ENCODE measurements at regions not wholly inside any gene's neighbourhood (a gene's known extent, or its start where the extent isn't known, plus 50 kb on each side); places are given as distances from the start of the nearest gene placed in this dataset.
A peak's percentile ranks its signal among the peaks of the same experiment; 100 is the strongest.

GRCh38 chr2:223399357-223399957 lies 202.7 kb downstream of the SCG2 start:
- no peak for DNase-seq (ENCODE audit: low read depth, low spot score)
- in situ Hi-C loops (cut with HindIII; ENCODE audit: low pct_unique_long_range_greater_than_20kb, low sequenced_read_pairs) = no loop called here

GRCh38 chr2:223404616-223405015 lies 197.5 kb downstream of the SCG2 start:
- DNase-seq (ENCODE audit: low read depth, low spot score) = no peak
- in situ Hi-C loops (cut with HindIII; ENCODE audit: low pct_unique_long_range_greater_than_20kb, low sequenced_read_pairs) = no loop called here

GRCh38 chr2:223414646-223415045 lies 187.5 kb downstream of the SCG2 start:
- in situ Hi-C loops (cut with HindIII; ENCODE audit: low pct_unique_long_range_greater_than_20kb, low sequenced_read_pairs) = no loop called here
- DNase-seq (ENCODE audit: low read depth, low spot score) = no peak

- in situ Hi-C loops (cut with HindIII; ENCODE audit: low pct_unique_long_range_greater_than_20kb, low sequenced_read_pairs) = no loop called here
- DNase-seq (ENCODE audit: low read depth, low spot score) = no peak
Observed at GRCh38 chr2:223415071-223415470, 187.1 kb downstream of the SCG2 start.

GRCh38 chr2:223416815-223417610 lies 185.1 kb downstream of the SCG2 start:
- in situ Hi-C loops (cut with HindIII; ENCODE audit: low pct_unique_long_range_greater_than_20kb, low sequenced_read_pairs) = no loop called here
- DNase-seq (ENCODE audit: low read depth, low spot score) = no peak

GRCh38 chr2:223418131-223418530 lies 184.0 kb downstream of the SCG2 start:
- DNase-seq (ENCODE audit: low read depth, low spot score) = no peak
- in situ Hi-C loops (cut with HindIII; ENCODE audit: low pct_unique_long_range_greater_than_20kb, low sequenced_read_pairs) = no loop called here

GRCh38 chr2:223418604-223419199 lies 183.5 kb downstream of the SCG2 start:
- no peak for DNase-seq (ENCODE audit: low read depth, low spot score)
- in situ Hi-C loops (cut with HindIII; ENCODE audit: low pct_unique_long_range_greater_than_20kb, low sequenced_read_pairs) = no loop called here

GRCh38 chr2:223420048-223420447 lies 182.1 kb downstream of the SCG2 start:
- no peak for DNase-seq (ENCODE audit: low read depth, low spot score)
- in situ Hi-C loops (cut with HindIII; ENCODE audit: low pct_unique_long_range_greater_than_20kb, low sequenced_read_pairs) = no loop called here

GRCh38 chr2:223431479-223431878 lies 170.7 kb downstream of the SCG2 start:
- in situ Hi-C loops (cut with HindIII; ENCODE audit: low pct_unique_long_range_greater_than_20kb, low sequenced_read_pairs) = no loop called here
- DNase-seq (ENCODE audit: low read depth, low spot score) = no peak

GRCh38 chr2:223433461-223433860 lies 168.7 kb downstream of the SCG2 start:
- no peak for DNase-seq (ENCODE audit: low read depth, low spot score)
- in situ Hi-C loops (cut with HindIII; ENCODE audit: low pct_unique_long_range_greater_than_20kb, low sequenced_read_pairs) = no loop called here

GRCh38 chr2:223437788-223438187 lies 164.4 kb downstream of the SCG2 start:
- DNase-seq (ENCODE audit: low read depth, low spot score) = no peak
- in situ Hi-C loops (cut with HindIII; ENCODE audit: low pct_unique_long_range_greater_than_20kb, low sequenced_read_pairs) = no loop called here

- no peak for DNase-seq (ENCODE audit: low read depth, low spot score)
- in situ Hi-C loops (cut with HindIII; ENCODE audit: low pct_unique_long_range_greater_than_20kb, low sequenced_read_pairs) = no loop called here
Observed at GRCh38 chr2:223439184-223439583, 163.0 kb downstream of the SCG2 start.

GRCh38 chr2:223439786-223440185 lies 162.4 kb downstream of the SCG2 start:
- in situ Hi-C loops (cut with HindIII; ENCODE audit: low pct_unique_long_range_greater_than_20kb, low sequenced_read_pairs) = no loop called here
- no peak for DNase-seq (ENCODE audit: low read depth, low spot score)

- no peak for DNase-seq (ENCODE audit: low read depth, low spot score)
- in situ Hi-C loops (cut with HindIII; ENCODE audit: low pct_unique_long_range_greater_than_20kb, low sequenced_read_pairs) = no loop called here
Observed at GRCh38 chr2:223442847-223443246, 159.3 kb downstream of the SCG2 start.

- no peak for DNase-seq (ENCODE audit: low read depth, low spot score)
- in situ Hi-C loops (cut with HindIII; ENCODE audit: low pct_unique_long_range_greater_than_20kb, low sequenced_read_pairs) = no loop called here
Observed at GRCh38 chr2:223450246-223450645, 151.9 kb downstream of the SCG2 start.

- no peak for DNase-seq (ENCODE audit: low read depth, low spot score)
- in situ Hi-C loops (cut with HindIII; ENCODE audit: low pct_unique_long_range_greater_than_20kb, low sequenced_read_pairs) = no loop called here
Observed at GRCh38 chr2:223457301-223457700, 144.9 kb downstream of the SCG2 start.

- peak; percentile 60 for DNase-seq (ENCODE audit: low read depth, low spot score)
- in situ Hi-C loops (cut with HindIII; ENCODE audit: low pct_unique_long_range_greater_than_20kb, low sequenced_read_pairs) = no loop called here
Observed at GRCh38 chr2:223459328-223459939, 142.7 kb downstream of the SCG2 start.

GRCh38 chr2:223460209-223460608 lies 142.0 kb downstream of the SCG2 start:
- no peak for DNase-seq (ENCODE audit: low read depth, low spot score)
- in situ Hi-C loops (cut with HindIII; ENCODE audit: low pct_unique_long_range_greater_than_20kb, low sequenced_read_pairs) = no loop called here

All from SK-MEL-5 (cell line).